HepG2 (cell line): ENCODE measurements at regions not wholly inside any gene's neighbourhood (a gene's known extent, or its start where the extent isn't known, plus 50 kb on each side); places are given as distances from the start of the nearest gene placed in this dataset.

Experiments
- ATAC-seq: fragments of 200-7000 bp; cut with Tn5 transposase; 3 replicates; pipeline ENCODE4 v1.9.1; 2020; ENCODE audit warnings: mild to moderate bottlenecking, moderate library complexity
- BruUV-seq: library from RNA; stranded (reverse); fragments of 400-500 nt; replicated peaks from 2 replicates; lab custom pipeline; 2021; lab: Mats Ljungman, UMichigan
- CTCF ChIA-PET: fragments of 300-600 bp; formaldehyde crosslinking; extraction: SDS; loops from one replicate; lab custom pipeline; 2021; ENCODE audit warnings: low total read pairs, inconsistent platforms, low intra/inter-chr PET ratio; lab: Yijun Ruan, JAX
- POLR2A ChIA-PET: fragments of 350-600 bp; sonication (Branson Sonifier 250); formaldehyde crosslinking; loops from one replicate; lab custom pipeline; 2020; ENCODE audit warnings: antibody characterized with exemption, inconsistent platforms; lab: Yijun Ruan, JAX
- DNase-seq: peaks from one replicate; pipeline ENCODE4 v3.0.0-alpha.2; 2015; ENCODE audit warnings: low spot score
- FAIRE-seq: peaks from 3 replicates; lab custom pipeline; 2011; peaks lifted over from hg19 to GRCh38; lab: Jason Lieb, UNC
- H2AFZ ChIP-seq: one replicate; pipeline ENCODE4 v1.6.1; 2011; ENCODE audit warnings: low read length, inconsistent platforms
- H3K27ac ChIP-seq: fragments of 300-600 bp; 3 replicates; pipeline ENCODE4 v1.8.0; 2011; ENCODE audit warnings: mixed run types, mild to moderate bottlenecking, mixed read lengths, low read length, inconsistent platforms; ENCODE audit not compliant: insufficient read depth; ENCODE audit errors: extremely low read length
- H3K27me3 ChIP-seq, 2 experiments: fragments of 200-600 bp in 1 of 2; 2 replicates in 1 of 2; 3 replicates in 1 of 2; pipeline versions ENCODE4 v1.6.0 to v1.8.0; 2011; ENCODE audit warnings: low read length in 2 of 2, mild to moderate bottlenecking in 2 of 2, moderate library complexity in 2 of 2, inconsistent platforms in 1 of 2; ENCODE audit not compliant: insufficient read depth in 2 of 2, control insufficient read depth in 1 of 2
- H3K36me3 ChIP-seq, 2 experiments: fragments of 200-600 bp in 1 of 2; replicated peaks in 1 of 2; 2 replicates in 1 of 2; 3 replicates in 1 of 2; pipeline versions ENCODE4 v1.5.1 to v1.8.0; 2011; ENCODE audit warnings: low read length in 2 of 2, inconsistent platforms in 1 of 2; ENCODE audit not compliant: insufficient read depth in 2 of 2, control insufficient read depth in 1 of 2
- H3K4me1 ChIP-seq: 2 replicates; pipeline ENCODE4 v1.5.1; 2012; ENCODE audit warnings: low read length, inconsistent platforms; ENCODE audit not compliant: insufficient read depth
- H3K4me2 ChIP-seq: 2 replicates; pipeline ENCODE4 v1.6.0; 2011; ENCODE audit warnings: low read depth, low read length, inconsistent platforms
- H3K4me3 ChIP-seq, 3 experiments: fragments of 200-600 bp in 1 of 3; sonication (generic), shearing (Covaris generic) in 1 of 3; replicated peaks in 1 of 3; 2 replicates each; pipeline ENCODE4 v1.5.1; 2011 to 2016; ENCODE audit warnings: low read length in 3 of 3, inconsistent platforms in 2 of 3, low read depth in 2 of 3, mild to moderate bottlenecking in 2 of 3, control low read depth in 1 of 3, mixed read lengths in 1 of 3; ENCODE audit not compliant: insufficient read depth in 1 of 3
- H3K79me2 ChIP-seq: one replicate; pipeline ENCODE4 v1.6.1; 2011; ENCODE audit warnings: low read length, inconsistent platforms; ENCODE audit not compliant: insufficient read depth
- H3K9ac ChIP-seq: 2 replicates; pipeline ENCODE4 v1.6.0; 2011; ENCODE audit warnings: mild to moderate bottlenecking, low read depth, low read length, inconsistent platforms; ENCODE audit not compliant: insufficient read depth
- H3K9me3 ChIP-seq: 2 replicates; pipeline ENCODE4 v1.5.1; 2012; ENCODE audit warnings: mild to moderate bottlenecking, low read length
- H4K20me1 ChIP-seq: 2 replicates; pipeline ENCODE4 v1.6.0; 2011; ENCODE audit warnings: inconsistent platforms, mild to moderate bottlenecking, low read length, moderate library complexity; ENCODE audit not compliant: insufficient read depth
- CC2D1A ChIP-seq: sonication (generic); formaldehyde crosslinking; IDR thresholded peaks from 2 replicates; pipeline ENCODE4 v1.8.1; 2023; ENCODE audit warnings: mild to moderate bottlenecking, missing genetic modification reagents
- CENPBD1 ChIP-seq: sonication (generic); formaldehyde crosslinking; IDR thresholded peaks from 2 replicates; pipeline ENCODE4 v1.8.0; 2022; ENCODE audit warnings: missing genetic modification reagents, low read depth, mild to moderate bottlenecking, borderline replicate concordance
- DPF2 ChIP-seq: sonication (generic); formaldehyde crosslinking; IDR thresholded peaks from 2 replicates; pipeline ENCODE4 v1.4.0; 2020; ENCODE audit warnings: mild to moderate bottlenecking, low read depth, missing genetic modification reagents, borderline replicate concordance
- FOXK1 ChIP-seq: sonication (generic); formaldehyde crosslinking; IDR thresholded peaks from 2 replicates; pipeline ENCODE4 v1.4.0; 2020; ENCODE audit warnings: low read depth, missing genetic modification reagents, borderline replicate concordance
- NAIF1 ChIP-seq: sonication (generic); formaldehyde crosslinking; IDR thresholded peaks from 2 replicates; pipeline ENCODE4 v1.5.0; 2020; ENCODE audit warnings: mild to moderate bottlenecking, missing genetic modification reagents, borderline replicate concordance
- NCOA5 ChIP-seq: sonication (generic); formaldehyde crosslinking; IDR thresholded peaks from 2 replicates; pipeline ENCODE4 v1.4.0; 2020; ENCODE audit warnings: missing genetic modification reagents
- NFIB ChIP-seq: sonication (generic); formaldehyde crosslinking; IDR thresholded peaks from 2 replicates; pipeline ENCODE4 v1.9.0; 2021; ENCODE audit warnings: missing genetic modification reagents, mild to moderate bottlenecking, borderline replicate concordance
- NFRKB ChIP-seq: fragments of 450-650 bp; IDR thresholded peaks from 2 replicates; pipeline ENCODE4 v1.6.1; 2017
- YEATS2 ChIP-seq: sonication (generic); formaldehyde crosslinking; IDR thresholded peaks from 2 replicates; pipeline ENCODE4 v1.4.0; 2020; ENCODE audit warnings: missing genetic modification reagents, borderline replicate concordance
- ZFP91 ChIP-seq: sonication (generic); formaldehyde crosslinking; IDR thresholded peaks from 2 replicates; pipeline ENCODE4 v1.9.0; 2022; ENCODE audit warnings: missing genetic modification reagents, mild to moderate bottlenecking, borderline replicate concordance
- ZKSCAN1 ChIP-seq: fragments of 150-350 bp; IDR thresholded peaks from 2 replicates; pipeline ENCODE4 v1.6.1; 2014; ENCODE audit warnings: low read length
- ZNF512B ChIP-seq: sonication (generic); formaldehyde crosslinking; IDR thresholded peaks from 2 replicates; pipeline ENCODE4 v1.5.1; 2020; ENCODE audit warnings: missing genetic modification reagents, mild to moderate bottlenecking, borderline replicate concordance
- ZNF781 ChIP-seq: sonication (generic); formaldehyde crosslinking; IDR thresholded peaks from 2 replicates; pipeline ENCODE4 v1.5.1; 2020; ENCODE audit warnings: borderline replicate concordance, mild to moderate bottlenecking, missing genetic modification reagents; ENCODE audit errors: not compliant biosample characterization
- ZSCAN12 ChIP-seq: sonication (generic); formaldehyde crosslinking; IDR thresholded peaks from 2 replicates; pipeline ENCODE4 v1.9.0; 2021; ENCODE audit warnings: mild to moderate bottlenecking, missing genetic modification reagents
- WGBS: methylation state at CpG from one replicate; pipeline ENCODE4 v1.1.6; 2017; ENCODE audit warnings: low lambda C conversion rate; 5-methylcytosine and 5-hydroxymethylcytosine counted together
- in situ Hi-C: cut with HindIII; loops from 2 replicates; pipeline ENCODE4 v1.10.0; 2017; ENCODE audit warnings: low pct_unique_long_range_greater_than_20kb; ENCODE audit not compliant: extremely low pct_ligation_motif_present
- intact Hi-C: fragments of 100-400 bp; cut with micrococcal nuclease; formaldehyde crosslinking; loops from one replicate; pipeline ENCODE4 v1.10.0; 2022; ENCODE audit not compliant: unreplicated experiment
- TF ChIP-seq, protein P1 (sequence below): sonication (generic); formaldehyde crosslinking; IDR thresholded peaks from 2 replicates; pipeline ENCODE4 v1.4.0; 2020; ENCODE audit warnings: missing genetic modification reagents

GRCh38 chr4:13912966-13913365 lies 285.4 kb upstream of the BOD1L1 start (continued):
- TF ChIP-seq ZFP91 (CRISPR knock-in tag), result no peak
- no peak for TF ChIP-seq NFRKB
- no peak for TF ChIP-seq NAIF1
- TF ChIP-seq ZKSCAN1, result no peak
- no peak for TF ChIP-seq NFIB
- TF ChIP-seq ZNF781 (CRISPR knock-in tag), result no peak
- TF ChIP-seq YEATS2 (CRISPR knock-in tag), result no peak
- no peak for TF ChIP-seq CENPBD1 (CRISPR knock-in tag)
- no peak for TF ChIP-seq FOXK1 (CRISPR knock-in tag)
- TF ChIP-seq DPF2 (CRISPR knock-in tag), result no peak
- no peak for TF ChIP-seq NCOA5 (CRISPR knock-in tag)

GRCh38 chr4:13917015-13917414 lies 289.5 kb upstream of the BOD1L1 start:
- CTCF ChIA-PET, result no interaction called here
- intact Hi-C loops (no loop called here), in situ Hi-C loops (no loop called here)
- no peak for FAIRE-seq
- H3K4me1 ChIP-seq, result no peaks in the 10 kb centered on the region
- 0% methylated on average over 1 of the region's 1 CpG for WGBS
- no peak for DNase-seq
- no peak overlapping the region for H3K27ac ChIP-seq
- no peak overlapping the region for H2AFZ ChIP-seq
- no peak overlapping the region for H3K4me3 ChIP-seq
- no peak overlapping the region for H3K4me2 ChIP-seq
- POLR2A ChIA-PET, result no interaction called here
- H3K9me3 ChIP-seq, result peaks cover 11% of the 10 kb centered on the region; the same call in 1 of the 2 replicates
- no peaks in the 10 kb centered on the region for H3K79me2 ChIP-seq
- no peaks in the 10 kb centered on the region for H3K27me3 ChIP-seq
- ATAC-seq, result no peak
- no peak overlapping the region for H3K9ac ChIP-seq
- BruUV-seq, result no TSS peak
- H3K36me3 ChIP-seq, result no peaks in the 10 kb centered on the region
- H4K20me1 ChIP-seq, result no peaks in the 10 kb centered on the region
- TF ChIP-seq ZNF512B (CRISPR knock-in tag) (no peak), CC2D1A (no peak), ZSCAN12 (no peak)
- TF ChIP-seq, protein P1, sequence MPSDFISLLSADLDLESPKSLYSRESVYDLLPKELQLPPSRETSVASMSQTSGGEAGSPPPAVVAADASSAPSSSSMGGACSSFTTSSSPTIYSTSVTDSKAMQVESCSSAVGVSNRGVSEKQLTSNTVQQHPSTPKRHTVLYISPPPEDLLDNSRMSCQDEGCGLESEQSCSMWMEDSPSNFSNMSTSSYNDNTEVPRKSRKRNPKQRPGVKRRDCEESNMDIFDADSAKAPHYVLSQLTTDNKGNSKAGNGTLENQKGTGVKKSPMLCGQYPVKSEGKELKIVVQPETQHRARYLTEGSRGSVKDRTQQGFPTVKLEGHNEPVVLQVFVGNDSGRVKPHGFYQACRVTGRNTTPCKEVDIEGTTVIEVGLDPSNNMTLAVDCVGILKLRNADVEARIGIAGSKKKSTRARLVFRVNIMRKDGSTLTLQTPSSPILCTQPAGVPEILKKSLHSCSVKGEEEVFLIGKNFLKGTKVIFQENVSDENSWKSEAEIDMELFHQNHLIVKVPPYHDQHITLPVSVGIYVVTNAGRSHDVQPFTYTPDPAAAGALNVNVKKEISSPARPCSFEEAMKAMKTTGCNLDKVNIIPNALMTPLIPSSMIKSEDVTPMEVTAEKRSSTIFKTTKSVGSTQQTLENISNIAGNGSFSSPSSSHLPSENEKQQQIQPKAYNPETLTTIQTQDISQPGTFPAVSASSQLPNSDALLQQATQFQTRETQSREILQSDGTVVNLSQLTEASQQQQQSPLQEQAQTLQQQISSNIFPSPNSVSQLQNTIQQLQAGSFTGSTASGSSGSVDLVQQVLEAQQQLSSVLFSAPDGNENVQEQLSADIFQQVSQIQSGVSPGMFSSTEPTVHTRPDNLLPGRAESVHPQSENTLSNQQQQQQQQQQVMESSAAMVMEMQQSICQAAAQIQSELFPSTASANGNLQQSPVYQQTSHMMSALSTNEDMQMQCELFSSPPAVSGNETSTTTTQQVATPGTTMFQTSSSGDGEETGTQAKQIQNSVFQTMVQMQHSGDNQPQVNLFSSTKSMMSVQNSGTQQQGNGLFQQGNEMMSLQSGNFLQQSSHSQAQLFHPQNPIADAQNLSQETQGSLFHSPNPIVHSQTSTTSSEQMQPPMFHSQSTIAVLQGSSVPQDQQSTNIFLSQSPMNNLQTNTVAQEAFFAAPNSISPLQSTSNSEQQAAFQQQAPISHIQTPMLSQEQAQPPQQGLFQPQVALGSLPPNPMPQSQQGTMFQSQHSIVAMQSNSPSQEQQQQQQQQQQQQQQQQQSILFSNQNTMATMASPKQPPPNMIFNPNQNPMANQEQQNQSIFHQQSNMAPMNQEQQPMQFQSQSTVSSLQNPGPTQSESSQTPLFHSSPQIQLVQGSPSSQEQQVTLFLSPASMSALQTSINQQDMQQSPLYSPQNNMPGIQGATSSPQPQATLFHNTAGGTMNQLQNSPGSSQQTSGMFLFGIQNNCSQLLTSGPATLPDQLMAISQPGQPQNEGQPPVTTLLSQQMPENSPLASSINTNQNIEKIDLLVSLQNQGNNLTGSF (CRISPR knock-in tag), result no peak
